HG02798 (cell line): ENCODE measurements at regions not wholly inside any gene's neighbourhood (a gene's known extent, or its start where the extent isn't known, plus 50 kb on each side); places are given as distances from the start of the nearest gene placed in this dataset.
"Not testable (repeated sequence)": the region's sequence is repeated elsewhere in the genome, so short reads cannot be mapped to it uniquely, and the experiment has no call there.

ENCODE experiments used
- ATAC-seq: cut with Tn5 transposase; IDR thresholded peaks from one replicate; pipeline ENCODE4 v1.9.1; 2021; ENCODE audit warnings: mild to moderate bottlenecking; ENCODE audit not compliant: unreplicated experiment, poor library complexity

- ATAC-seq: no peak
Measured at GRCh38 chr22:44566911-44567310, 68.9 kb upstream of the RTL6 start.

- not testable (repeated sequence) for ATAC-seq
Measured at GRCh38 chr22:44562651-44563050, 64.6 kb upstream of the RTL6 start.

GRCh38 chr22:44561139-44561840 lies 63.3 kb upstream of the RTL6 start:
- ATAC-seq: no peak

- not testable (repeated sequence) for ATAC-seq
Measured at GRCh38 chr22:44558671-44559070, 60.6 kb upstream of the RTL6 start.

- not testable (repeated sequence) for ATAC-seq
Measured at GRCh38 chr22:44557872-44558271, 59.8 kb upstream of the RTL6 start.

GRCh38 chr22:44557064-44557748 lies 59.2 kb upstream of the RTL6 start:
- no peak for ATAC-seq

- ATAC-seq: no peak
Measured at GRCh38 chr22:44555597-44555996, 57.6 kb upstream of the RTL6 start.

- ATAC-seq: no peak
Measured at GRCh38 chr22:44555046-44555445, 57.0 kb upstream of the RTL6 start.

- ATAC-seq: no peak
Measured at GRCh38 chr22:44554411-44554810, 56.4 kb upstream of the RTL6 start.

- ATAC-seq: no peak
Measured at GRCh38 chr22:44550711-44551491, 52.9 kb upstream of the RTL6 start.

GRCh38 chr22:44549701-44550100 lies 51.7 kb upstream of the RTL6 start:
- no peak for ATAC-seq

- no peak for ATAC-seq
Measured at GRCh38 chr22:44548981-44549380, 50.9 kb upstream of the RTL6 start.
